NCI-H2081 (cell line): ENCODE measurements at regions not wholly inside any gene's neighbourhood (a gene's known extent, or its start where the extent isn't known, plus 50 kb on each side); places are given as distances from the start of the nearest gene placed in this dataset.

Experiments used
- DNase-seq, 2 experiments: peaks; one replicate each; lab custom pipeline; 2025; lab: John Stamatoyannopoulos, UW

DNA sequence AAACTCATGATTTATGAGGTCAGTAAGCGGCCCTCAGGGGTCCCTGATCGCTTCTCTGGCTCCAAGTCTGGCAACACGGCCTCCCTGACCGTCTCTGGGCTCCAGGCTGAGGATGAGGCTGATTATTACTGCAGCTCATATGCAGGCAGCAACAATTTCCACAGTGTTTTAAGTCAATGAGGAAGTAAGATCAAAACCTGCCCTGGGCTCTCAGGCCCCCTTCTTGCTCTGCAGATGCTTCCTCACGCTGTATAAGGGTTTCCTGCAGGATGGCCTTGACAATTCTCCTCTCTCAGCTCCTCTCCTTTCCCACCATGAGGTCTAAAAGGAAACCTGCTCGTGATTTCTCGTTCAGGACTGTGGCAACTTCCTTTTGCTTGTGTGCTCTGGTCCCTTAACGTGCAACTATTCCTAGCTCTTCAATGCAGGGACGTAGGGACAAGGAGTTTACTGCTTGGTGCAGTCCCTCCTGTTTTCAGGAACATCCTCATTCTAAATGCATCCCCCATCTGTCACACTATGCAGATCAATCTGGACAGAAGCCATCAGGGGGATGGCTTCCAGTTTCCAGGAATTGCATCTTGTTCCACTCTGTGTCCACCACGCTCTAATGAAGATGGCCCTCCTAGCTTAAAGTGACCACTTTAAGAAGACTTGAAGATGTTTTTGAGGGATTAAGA lies 64.3 kb upstream of the IGLL5 start:
- DNase-seq: no peak

DNA sequence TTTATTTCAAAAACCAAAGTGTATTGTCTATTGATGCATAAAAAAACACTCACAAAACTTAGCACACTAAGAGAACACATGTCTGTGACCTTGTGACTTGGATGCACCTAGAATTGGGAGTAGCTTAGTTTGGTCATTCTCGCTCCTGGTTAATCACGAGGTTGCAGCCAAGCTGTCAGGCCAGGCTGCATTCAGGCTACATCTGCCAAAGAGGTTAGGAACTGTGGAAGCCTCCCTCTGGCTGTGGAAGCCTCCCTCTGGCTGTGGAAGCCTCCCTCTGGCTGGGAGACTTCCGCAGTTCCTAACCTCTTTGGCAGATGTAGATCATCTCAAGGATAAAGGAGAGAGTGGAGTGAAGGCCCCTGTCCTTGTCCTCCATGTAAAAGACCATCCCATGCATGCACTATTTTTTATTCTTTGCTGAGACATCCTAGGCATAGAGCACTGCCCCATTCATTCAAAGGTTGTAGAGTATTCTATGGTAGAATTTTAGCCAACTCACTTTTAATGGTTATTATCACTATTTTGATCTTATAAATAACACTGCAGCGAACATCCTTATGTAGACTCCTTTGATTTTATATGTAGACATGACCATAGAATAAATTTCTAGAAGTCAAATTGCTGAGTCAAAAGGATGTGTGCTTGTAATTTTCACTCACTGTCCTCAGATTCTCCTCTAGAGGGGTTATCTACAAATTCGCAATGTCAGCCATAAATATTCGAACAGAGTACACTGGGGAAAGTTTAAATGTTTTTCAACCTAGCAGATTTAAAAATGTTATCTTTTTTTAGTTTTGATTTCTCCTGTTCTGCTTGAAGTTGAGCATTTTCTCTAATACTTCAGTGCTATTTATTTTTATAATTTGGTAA lies 63.0 kb upstream of the IGLL5 start:
- DNase-seq: no peak

DNA sequence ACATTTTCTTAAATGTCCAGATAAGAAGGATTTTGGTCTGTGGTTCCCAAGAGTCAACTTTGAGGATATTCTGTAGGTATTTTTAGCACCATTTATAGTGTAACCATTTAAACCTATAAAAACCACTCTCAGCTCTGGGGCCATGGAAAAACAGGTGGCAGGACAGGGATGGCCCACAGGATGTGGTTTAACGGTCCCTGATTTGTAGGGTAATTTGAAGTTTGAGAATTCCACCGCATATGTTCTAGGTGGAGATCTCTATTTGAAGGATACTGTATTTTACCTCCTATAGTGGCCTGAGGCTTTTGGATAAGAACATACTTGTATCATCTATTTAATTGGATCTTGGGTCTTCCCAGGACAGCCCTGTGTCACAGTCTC lies 62.4 kb upstream of the IGLL5 start:
- no peak for DNase-seq

DNA sequence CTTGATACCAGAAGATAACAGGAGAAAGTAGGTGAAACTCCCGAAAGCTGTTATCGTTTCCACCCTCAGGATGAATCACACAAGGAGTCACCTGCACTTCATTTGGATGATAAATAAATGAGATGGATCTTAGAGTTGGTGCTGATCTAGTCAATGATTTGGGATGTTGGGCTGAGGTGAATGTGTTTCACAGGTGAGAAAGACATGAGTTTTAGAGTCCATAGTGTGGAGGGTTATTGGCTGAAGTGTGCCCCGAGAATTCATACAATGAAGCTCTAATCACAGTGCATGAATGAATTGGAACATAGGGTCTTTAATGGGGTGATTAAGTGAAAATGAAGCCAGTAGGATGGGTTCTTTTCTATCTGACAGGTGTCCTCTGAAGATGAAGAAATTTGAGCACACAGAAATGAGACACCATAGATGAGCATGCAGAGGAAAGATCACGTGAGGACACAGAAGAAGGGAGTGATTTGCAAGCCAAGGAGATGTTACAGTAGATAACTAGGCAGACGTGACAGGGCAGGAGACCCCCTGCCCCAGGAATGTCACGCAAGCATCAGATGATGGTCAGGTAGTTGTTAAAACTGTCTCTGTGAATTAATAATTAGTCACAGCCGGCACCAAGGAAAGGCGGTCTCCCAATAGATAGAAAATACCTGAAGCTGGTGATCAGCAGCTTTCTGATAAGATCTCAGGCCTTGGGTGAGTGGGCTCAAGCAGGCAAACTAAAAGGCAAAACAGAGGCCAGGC lies 60.3 kb upstream of the IGLL5 start:
- no peak for DNase-seq

DNA sequence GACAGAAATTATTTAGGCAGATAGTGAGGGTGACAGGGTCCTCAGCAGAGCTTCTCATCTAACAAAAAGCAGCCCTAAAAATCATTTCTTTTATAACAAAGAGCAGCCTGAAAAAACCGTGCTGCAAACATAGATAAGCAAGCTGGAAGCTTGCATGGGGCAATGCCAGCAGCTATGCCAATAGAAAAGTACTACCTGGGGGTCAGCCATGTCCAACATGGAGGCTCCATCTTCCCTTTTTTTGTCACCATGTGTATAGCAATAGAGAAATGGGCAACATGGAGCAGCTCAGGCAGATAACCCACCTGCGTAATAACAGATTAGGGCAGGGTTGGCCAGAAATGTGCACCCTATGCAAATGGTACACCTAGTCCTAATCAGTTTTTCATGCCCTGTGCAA lies 57.4 kb upstream of the IGLL5 start:
- DNase-seq: no peak

DNA sequence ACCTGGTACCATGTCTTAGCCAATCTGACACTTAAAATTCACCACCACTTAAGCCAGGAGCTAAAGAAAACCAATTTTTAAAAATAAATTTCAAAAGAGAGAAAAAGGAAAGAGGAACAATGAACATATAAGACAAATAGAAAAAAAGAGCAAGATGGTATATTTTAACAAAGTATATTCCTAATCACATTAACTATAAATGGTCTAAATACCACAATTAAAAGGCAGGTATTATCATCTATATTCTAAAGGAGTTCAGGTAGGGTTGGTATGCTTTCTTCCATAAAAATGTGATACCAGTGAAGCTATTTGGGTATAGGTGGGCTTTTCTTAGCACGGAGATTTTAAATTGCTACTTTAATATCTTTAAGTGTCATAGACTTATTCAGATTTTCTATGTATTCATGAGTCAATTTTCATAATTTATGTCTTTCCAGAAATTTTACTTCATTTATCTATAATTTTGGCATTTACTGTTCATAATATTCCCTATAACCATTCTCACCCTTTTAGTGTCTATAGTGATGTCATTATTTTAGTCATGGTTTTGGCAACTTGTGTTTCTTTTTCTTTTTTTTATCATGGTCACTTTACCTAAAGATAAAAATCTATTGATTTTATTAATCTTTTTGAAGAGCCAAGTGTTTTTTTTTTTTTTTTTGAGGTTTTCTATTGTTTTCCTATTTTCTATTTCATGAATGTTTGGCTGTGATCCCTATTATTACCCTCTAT lies 56.5 kb upstream of the IGLL5 start:
- no peak for DNase-seq

DNA sequence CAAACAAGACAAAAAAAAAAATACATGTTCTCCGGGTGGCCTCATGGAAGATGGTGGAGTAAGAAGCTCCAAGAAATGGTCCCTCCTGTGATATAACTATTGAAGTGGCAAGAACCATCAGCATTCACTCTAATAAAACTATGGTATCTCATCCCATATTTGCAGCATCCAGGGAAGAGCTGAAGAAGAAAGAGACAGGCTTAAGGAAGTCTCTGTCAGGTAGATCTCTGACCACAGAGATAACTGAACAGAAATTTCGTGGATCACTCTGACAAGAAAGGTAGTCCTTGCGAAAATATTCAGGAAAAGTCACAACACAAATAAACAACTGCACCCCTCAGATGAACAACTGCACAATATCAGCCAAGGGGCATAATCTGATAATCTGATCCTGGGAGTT lies 54.6 kb upstream of the IGLL5 start:
- DNase-seq: no peak

DNA sequence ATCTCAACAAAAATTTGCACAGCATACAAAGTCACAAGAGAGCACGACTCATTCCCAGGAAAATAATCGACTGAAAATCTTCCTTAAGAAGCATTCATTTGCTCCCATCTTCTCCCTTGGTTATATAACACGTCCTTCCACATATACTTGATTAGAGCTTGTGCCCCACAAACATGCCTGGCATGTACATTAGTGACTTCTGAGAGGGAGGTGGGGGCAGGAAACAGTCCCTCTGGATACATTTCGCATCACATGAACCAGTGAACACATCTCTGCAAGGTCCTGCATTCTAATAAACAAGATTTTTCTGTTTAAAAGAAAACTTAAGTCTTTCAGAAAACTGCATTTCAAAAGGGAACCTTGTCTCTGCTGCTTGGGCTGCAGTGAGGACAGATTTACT lies 54.1 kb upstream of the IGLL5 start:
- no peak for DNase-seq

DNA sequence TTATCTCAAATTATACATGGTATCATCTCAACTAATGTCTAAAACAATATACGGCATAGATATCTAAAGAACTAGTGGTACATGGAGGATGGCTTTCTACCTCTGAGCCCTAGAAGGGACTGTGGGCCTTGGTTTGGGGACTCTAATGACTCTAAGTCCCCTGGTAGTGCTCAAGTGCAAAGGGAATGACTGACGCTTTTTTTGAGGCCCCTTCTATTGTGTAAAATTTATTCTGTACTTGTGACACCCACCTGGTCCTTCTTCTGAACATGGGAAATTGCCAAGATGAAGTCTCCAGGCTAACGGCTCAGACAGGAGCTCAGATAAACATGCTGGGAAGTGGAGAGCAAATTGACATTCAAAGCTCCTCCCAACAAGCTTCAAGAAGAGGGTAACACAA lies 53.4 kb upstream of the IGLL5 start:
- DNase-seq: no peak

DNA sequence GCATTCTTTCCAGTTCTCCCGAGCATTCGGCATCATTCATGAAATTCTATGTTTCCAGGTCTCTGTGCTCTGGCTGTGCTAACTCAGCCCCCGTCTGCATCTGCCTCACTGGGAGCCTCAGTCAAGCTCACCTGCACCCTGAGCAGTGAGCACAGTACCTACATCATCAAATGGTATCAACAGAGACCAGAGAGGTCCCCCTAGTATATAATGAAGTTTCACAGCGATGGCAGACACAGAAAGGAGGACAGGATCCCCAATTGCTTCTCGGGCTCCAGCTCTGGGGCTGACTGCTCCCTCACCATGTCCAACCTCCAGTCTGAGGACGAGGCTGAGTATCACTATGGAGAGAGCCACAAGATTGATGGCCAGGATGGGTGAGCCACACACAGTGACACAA lies 52.8 kb upstream of the IGLL5 start:
- no peak for DNase-seq

DNA sequence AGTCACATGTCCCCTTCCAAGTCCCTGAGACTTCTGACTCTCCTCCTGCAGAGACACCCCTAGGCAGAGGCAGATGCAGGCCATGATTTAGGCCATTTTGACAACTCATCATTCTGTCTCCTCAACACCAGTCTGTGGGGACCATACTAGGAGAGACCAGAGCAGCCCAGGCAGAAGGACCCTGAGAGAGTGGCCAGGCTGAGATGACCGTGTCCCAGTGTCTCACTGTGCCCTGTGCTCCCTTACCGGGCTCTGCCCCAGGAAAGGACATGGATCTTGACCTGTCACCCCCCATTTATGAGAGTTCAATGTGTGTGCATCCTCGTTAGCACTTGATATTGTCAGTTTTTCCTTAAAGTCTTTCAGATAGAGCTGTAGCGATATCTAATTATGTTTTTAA lies 52.4 kb upstream of the IGLL5 start:
- no peak for DNase-seq

DNA sequence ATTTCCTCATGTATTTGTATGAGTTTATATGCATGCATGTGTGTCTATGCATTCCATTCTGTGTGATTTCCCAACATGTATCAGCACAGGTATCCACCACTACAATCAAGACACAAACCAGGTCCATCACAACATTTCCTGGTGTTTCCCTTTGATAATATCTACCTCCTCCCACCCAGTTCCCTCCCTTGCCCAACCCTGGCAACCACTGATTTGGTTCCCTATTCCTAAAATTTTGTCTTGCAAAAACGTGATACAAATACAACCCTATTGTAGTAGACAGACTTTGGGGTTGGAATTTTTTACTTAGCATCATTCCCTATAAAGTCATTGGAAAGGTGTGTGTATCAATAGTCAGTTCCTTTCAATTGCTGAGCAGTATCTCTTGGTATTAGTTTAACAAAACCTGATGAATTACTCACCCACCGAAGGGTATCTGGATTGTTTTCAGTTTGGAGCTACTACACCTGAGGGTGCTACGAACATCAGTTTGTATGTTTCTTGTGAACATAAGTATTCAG lies 51.8 kb upstream of the IGLL5 start:
- DNase-seq: no peak

DNA sequence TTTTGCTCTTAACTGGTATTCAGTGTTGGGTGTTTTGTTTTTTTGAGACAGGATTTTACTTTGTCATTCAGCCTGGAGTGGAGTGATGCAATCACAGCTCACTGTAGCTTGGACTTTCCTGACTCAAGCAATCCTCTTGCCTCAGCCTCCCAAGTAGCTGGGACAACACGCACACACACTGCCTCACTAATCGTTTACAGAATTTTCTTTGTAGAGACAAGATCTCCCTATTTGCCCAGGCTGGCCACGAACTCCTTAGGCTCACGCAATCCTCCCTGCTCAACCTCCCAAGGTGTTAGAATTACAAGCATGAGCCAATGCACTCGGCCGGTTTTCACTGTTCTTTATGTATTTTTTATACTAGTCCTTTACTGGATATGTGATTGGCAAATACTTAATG lies 51.0 kb upstream of the IGLL5 start:
- DNase-seq: no peak
